ENCODE measurements at regions not wholly inside any gene's neighbourhood (a gene's known extent, or its start where the extent isn't known, plus 50 kb on each side); places are given as distances from the start of the nearest gene placed in this dataset.

- Histone ChIP-seq H3K79me2 (ENCODE audit: insufficient read depth, low read length) (no peaks in the 10 kb centered on the region), H3K36me3 (replicated peaks in 1 of 2; ENCODE audit: control insufficient read depth in 1 of 2, insufficient read depth in 2 of 2, low read length in 2 of 2) (no peaks in the 10 kb centered on the region), H3K9ac (ENCODE audit: insufficient read depth, low read depth, low read length) (no peak overlapping the region), H3K27ac (ENCODE audit: extremely low read length, insufficient read depth, low read length) (no peak overlapping the region), H3K9me3 (ENCODE audit: low read length) (no peaks in the 10 kb centered on the region), H3K4me2 (ENCODE audit: low read depth, low read length) (no peak overlapping the region), H2AFZ (ENCODE audit: low read length) (no peak overlapping the region), H4K20me1 (ENCODE audit: insufficient read depth, low read length) (no peaks in the 10 kb centered on the region), H3K4me1 (ENCODE audit: insufficient read depth, low read length) (0 out of 2 replicates have a peak, but pooled peaks cover 7% of the 10 kb centered on the region), H3K4me3 (replicated peaks in 1 of 3; ENCODE audit: insufficient read depth in 1 of 3, low read depth in 2 of 3, low read length in 3 of 3) (no peak overlapping the region), H3K27me3 (ENCODE audit: control insufficient read depth in 1 of 2, insufficient read depth in 2 of 2, low read length in 2 of 2) (no peaks in the 10 kb centered on the region)
- POLR2A ChIA-PET = no interaction called here
- intact Hi-C loops (cut with micrococcal nuclease; ENCODE audit: unreplicated experiment) (no loop called here), in situ Hi-C loops (cut with HindIII; ENCODE audit: extremely low pct_ligation_motif_present, low pct_unique_long_range_greater_than_20kb) (no loop called here)
- no peak for DNase-seq (ENCODE audit: low spot score)
- CTCF ChIA-PET (ENCODE audit: low intra/inter-chr PET ratio, low total read pairs) = no interaction called here
- no peak for FAIRE-seq
- 0% methylated on average over 1 of the region's 1 CpG for WGBS (ENCODE audit: low lambda C conversion rate)
- BruUV-seq (replicated peaks) = no TSS peak
- no peak for ATAC-seq
- no peak for TF ChIP-seq PITX1 (CRISPR knock-in tag; IDR thresholded peaks at IDR 0.05)
- no peak for TF ChIP-seq ZNF256 (CRISPR knock-in tag; conservative IDR thresholded peaks at IDR 0.05)
- no peak for TF ChIP-seq ZNF20 (CRISPR knock-in tag; IDR thresholded peaks at IDR 0.05)
- TF ChIP-seq ZNF136 (CRISPR knock-in tag; IDR thresholded peaks at IDR 0.05; ENCODE audit: low read depth) = no peak
- no peak for TF ChIP-seq EEA1 (CRISPR knock-in tag; IDR thresholded peaks at IDR 0.05; ENCODE audit: borderline replicate concordance)
- no peak for TF ChIP-seq GATA4 (IDR thresholded peaks at IDR 0.05; ENCODE audit: borderline replicate concordance, low read depth)
- TF ChIP-seq ZNF780A (CRISPR knock-in tag; IDR thresholded peaks at IDR 0.05) = no peak
- no peak for TF ChIP-seq AKNA (CRISPR knock-in tag; IDR thresholded peaks at IDR 0.05; ENCODE audit: borderline replicate concordance)
- no peak for TF ChIP-seq ZNF775 (CRISPR knock-in tag; IDR thresholded peaks at IDR 0.05; ENCODE audit: borderline replicate concordance)
- TF ChIP-seq, protein P1, sequence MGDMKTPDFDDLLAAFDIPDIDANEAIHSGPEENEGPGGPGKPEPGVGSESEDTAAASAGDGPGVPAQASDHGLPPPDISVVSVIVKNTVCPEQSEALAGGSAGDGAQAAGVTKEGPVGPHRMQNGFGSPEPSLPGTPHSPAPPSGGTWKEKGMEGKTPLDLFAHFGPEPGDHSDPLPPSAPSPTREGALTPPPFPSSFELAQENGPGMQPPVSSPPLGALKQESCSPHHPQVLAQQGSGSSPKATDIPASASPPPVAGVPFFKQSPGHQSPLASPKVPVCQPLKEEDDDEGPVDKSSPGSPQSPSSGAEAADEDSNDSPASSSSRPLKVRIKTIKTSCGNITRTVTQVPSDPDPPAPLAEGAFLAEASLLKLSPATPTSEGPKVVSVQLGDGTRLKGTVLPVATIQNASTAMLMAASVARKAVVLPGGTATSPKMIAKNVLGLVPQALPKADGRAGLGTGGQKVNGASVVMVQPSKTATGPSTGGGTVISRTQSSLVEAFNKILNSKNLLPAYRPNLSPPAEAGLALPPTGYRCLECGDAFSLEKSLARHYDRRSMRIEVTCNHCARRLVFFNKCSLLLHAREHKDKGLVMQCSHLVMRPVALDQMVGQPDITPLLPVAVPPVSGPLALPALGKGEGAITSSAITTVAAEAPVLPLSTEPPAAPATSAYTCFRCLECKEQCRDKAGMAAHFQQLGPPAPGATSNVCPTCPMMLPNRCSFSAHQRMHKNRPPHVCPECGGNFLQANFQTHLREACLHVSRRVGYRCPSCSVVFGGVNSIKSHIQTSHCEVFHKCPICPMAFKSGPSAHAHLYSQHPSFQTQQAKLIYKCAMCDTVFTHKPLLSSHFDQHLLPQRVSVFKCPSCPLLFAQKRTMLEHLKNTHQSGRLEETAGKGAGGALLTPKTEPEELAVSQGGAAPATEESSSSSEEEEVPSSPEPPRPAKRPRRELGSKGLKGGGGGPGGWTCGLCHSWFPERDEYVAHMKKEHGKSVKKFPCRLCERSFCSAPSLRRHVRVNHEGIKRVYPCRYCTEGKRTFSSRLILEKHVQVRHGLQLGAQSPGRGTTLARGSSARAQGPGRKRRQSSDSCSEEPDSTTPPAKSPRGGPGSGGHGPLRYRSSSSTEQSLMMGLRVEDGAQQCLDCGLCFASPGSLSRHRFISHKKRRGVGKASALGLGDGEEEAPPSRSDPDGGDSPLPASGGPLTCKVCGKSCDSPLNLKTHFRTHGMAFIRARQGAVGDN (CRISPR knock-in tag; IDR thresholded peaks at IDR 0.05) = no peak
- TF ChIP-seq SIN3A (IDR thresholded peaks at IDR 0.05; ENCODE audit: borderline replicate concordance, low read depth, low read length) = no peak
- TF ChIP-seq CENPBD1 (CRISPR knock-in tag; IDR thresholded peaks at IDR 0.05; ENCODE audit: borderline replicate concordance, low read depth) = no peak
- no peak for TF ChIP-seq HNF1B (CRISPR knock-in tag; IDR thresholded peaks at IDR 0.05)
- TF ChIP-seq ZBTB42 (CRISPR knock-in tag; IDR thresholded peaks at IDR 0.05) = no peak
- TF ChIP-seq XBP1 (CRISPR knock-in tag; IDR thresholded peaks at IDR 0.05) = no peak
Observed at GRCh38 chr2:66021296-66021695, 413.6 kb upstream of the MEIS1 start.
